PC-9 (cell line): ENCODE measurements at regions not wholly inside any gene's neighbourhood (a gene's known extent, or its start where the extent isn't known, plus 50 kb on each side); places are given as distances from the start of the nearest gene placed in this dataset.

Experiments
- BruUV-seq: library from RNA; stranded (reverse); fragments of 400-500 nt; replicated peaks from 2 replicates; lab custom pipeline; 2021; lab: Mats Ljungman, UMichigan
- CTCF ChIA-PET: fragments of 300-600 bp; sonication (Branson Sonifier 250); formaldehyde crosslinking; loops from one replicate; lab custom pipeline; 2022; ENCODE audit warnings: antibody characterized with exemption; lab: Charles Lee
- POLR2A ChIA-PET: fragments of 300-600 bp; sonication (Branson Sonifier 250); formaldehyde crosslinking; loops from one replicate; lab custom pipeline; 2022; ENCODE audit warnings: antibody characterized with exemption; ENCODE audit not compliant: unreplicated experiment; lab: Charles Lee
- DNase-seq, 2 experiments: peaks; one replicate each; pipeline versions ENCODE4 v3.0.0 to v3.0.0-alpha.2; 2015 to 2022; ENCODE audit warnings: mixed read lengths in 1 of 2
- H2AFZ ChIP-seq: fragments of 200-600 bp; sonication (generic); 2 replicates; pipeline ENCODE4 v1.8.1; 2017; ENCODE audit warnings: antibody characterized with exemption
- H3F3A ChIP-seq: fragments of 200-600 bp; sonication (generic); 2 replicates; pipeline ENCODE4 v1.8.1; 2017; ENCODE audit warnings: antibody characterized with exemption, mild to moderate bottlenecking, low read depth; ENCODE audit not compliant: insufficient read depth
- H3K27ac ChIP-seq: fragments of 200-600 bp; sonication (generic); 2 replicates; pipeline ENCODE4 v1.6.1; 2016; ENCODE audit warnings: mixed run types
- H3K27me3 ChIP-seq: fragments of 200-600 bp; sonication (generic); 2 replicates; pipeline ENCODE4 v1.6.1; 2016; ENCODE audit warnings: low read depth, mixed run types; ENCODE audit not compliant: insufficient read depth
- H3K36me3 ChIP-seq: fragments of 200-600 bp; sonication (generic); 2 replicates; pipeline ENCODE4 v1.6.1; 2016; ENCODE audit warnings: low read depth, mixed run types
- H3K4me1 ChIP-seq: fragments of 200-600 bp; sonication (generic); replicated peaks from 2 replicates; pipeline ENCODE4 v1.6.1; 2016; ENCODE audit warnings: mixed run types; ENCODE audit not compliant: insufficient read depth
- H3K4me2 ChIP-seq: fragments of 200-600 bp; sonication (generic); 2 replicates; pipeline ENCODE4 v1.6.1; 2017; ENCODE audit warnings: mixed run types
- H3K4me3 ChIP-seq: fragments of 200-600 bp; sonication (generic); 2 replicates; pipeline ENCODE4 v1.6.1; 2016; ENCODE audit warnings: mixed run types
- H3K79me2 ChIP-seq: fragments of 200-600 bp; sonication (generic); 2 replicates; pipeline ENCODE4 v1.6.1; 2017; ENCODE audit warnings: low read depth, mixed run types
- H3K9me2 ChIP-seq: fragments of 200-600 bp; sonication (generic); 2 replicates; pipeline ENCODE4 v1.8.1; 2017; ENCODE audit warnings: mild to moderate bottlenecking; ENCODE audit not compliant: insufficient read depth
- H3K9me3 ChIP-seq: fragments of 200-600 bp; sonication (generic); 2 replicates; pipeline ENCODE4 v1.8.1; 2016; ENCODE audit warnings: low read depth; ENCODE audit not compliant: insufficient read depth
- H4K20me1 ChIP-seq: fragments of 200-600 bp; sonication (generic); 2 replicates; pipeline ENCODE4 v1.8.1; 2017; ENCODE audit not compliant: insufficient read depth
- EZH2 ChIP-seq: fragments of 200-600 bp; sonication (generic); IDR thresholded peaks from 2 replicates; pipeline ENCODE4 v1.8.0; 2017; ENCODE audit warnings: antibody characterized with exemption, low read depth
- intact Hi-C: fragments of 100-400 bp; cut with micrococcal nuclease; formaldehyde crosslinking; loops from one replicate; pipeline ENCODE4 v1.10.0; 2022; ENCODE audit not compliant: unreplicated experiment
- TF ChIP-seq, protein P1 (sequence below): fragments of 200-600 bp; sonication (generic); conservative IDR thresholded peaks from 2 replicates; pipeline ENCODE4 v1.6.1; 2017; ENCODE audit warnings: mixed run types, antibody characterized with exemption, mild to moderate bottlenecking, moderate library complexity

DNA sequence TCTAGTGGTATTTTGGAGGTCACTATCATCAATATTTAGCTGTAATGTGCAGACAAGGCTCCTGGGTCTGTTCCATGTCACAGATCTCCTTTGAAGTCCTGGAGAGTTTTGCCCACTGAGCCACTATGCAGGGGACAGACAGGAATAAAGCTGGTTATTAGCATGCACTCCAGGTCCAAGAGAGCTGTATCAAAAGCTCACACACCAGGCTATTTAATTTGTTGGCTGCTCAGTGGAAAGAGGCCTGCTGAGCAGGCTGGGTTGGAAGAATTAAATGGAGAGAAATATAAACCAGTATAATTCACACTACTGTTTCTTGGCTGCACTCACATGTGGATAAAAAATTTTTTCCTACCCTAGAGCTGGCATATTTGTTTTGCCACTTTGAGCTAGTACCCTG is 113.8 kb upstream of the TAF11L2 start:
- ChIA-PET POLR2A (no interaction called here), CTCF (no interaction called here)
- H4K20me1 ChIP-seq: no peaks in the 10 kb centered on the region
- no peaks in the 10 kb centered on the region for H3K79me2 ChIP-seq
- no TSS peak for BruUV-seq
- H2AFZ ChIP-seq: no peak overlapping the region
- H3K27ac ChIP-seq: no peak overlapping the region
- H3F3A ChIP-seq: peaks cover 8% of the 10 kb centered on the region
- intact Hi-C loops: no loop called here
- no peaks in the 10 kb centered on the region; the same call in 1 of the 2 replicates for H3K27me3 ChIP-seq
- H3K9me2 ChIP-seq: no peaks in the 10 kb centered on the region
- H3K4me3 ChIP-seq: no peak overlapping the region
- peaks cover 17% of the 10 kb centered on the region for H3K4me1 ChIP-seq
- H3K36me3 ChIP-seq: no peaks in the 10 kb centered on the region
- no peak for TF ChIP-seq EZH2
- TF ChIP-seq, protein P1, sequence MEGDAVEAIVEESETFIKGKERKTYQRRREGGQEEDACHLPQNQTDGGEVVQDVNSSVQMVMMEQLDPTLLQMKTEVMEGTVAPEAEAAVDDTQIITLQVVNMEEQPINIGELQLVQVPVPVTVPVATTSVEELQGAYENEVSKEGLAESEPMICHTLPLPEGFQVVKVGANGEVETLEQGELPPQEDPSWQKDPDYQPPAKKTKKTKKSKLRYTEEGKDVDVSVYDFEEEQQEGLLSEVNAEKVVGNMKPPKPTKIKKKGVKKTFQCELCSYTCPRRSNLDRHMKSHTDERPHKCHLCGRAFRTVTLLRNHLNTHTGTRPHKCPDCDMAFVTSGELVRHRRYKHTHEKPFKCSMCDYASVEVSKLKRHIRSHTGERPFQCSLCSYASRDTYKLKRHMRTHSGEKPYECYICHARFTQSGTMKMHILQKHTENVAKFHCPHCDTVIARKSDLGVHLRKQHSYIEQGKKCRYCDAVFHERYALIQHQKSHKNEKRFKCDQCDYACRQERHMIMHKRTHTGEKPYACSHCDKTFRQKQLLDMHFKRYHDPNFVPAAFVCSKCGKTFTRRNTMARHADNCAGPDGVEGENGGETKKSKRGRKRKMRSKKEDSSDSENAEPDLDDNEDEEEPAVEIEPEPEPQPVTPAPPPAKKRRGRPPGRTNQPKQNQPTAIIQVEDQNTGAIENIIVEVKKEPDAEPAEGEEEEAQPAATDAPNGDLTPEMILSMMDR: no peak
- no peaks in the 10 kb centered on the region for H3K9me3 ChIP-seq
- DNase-seq: no peak
- H3K4me2 ChIP-seq: no peak overlapping the region

DNA sequence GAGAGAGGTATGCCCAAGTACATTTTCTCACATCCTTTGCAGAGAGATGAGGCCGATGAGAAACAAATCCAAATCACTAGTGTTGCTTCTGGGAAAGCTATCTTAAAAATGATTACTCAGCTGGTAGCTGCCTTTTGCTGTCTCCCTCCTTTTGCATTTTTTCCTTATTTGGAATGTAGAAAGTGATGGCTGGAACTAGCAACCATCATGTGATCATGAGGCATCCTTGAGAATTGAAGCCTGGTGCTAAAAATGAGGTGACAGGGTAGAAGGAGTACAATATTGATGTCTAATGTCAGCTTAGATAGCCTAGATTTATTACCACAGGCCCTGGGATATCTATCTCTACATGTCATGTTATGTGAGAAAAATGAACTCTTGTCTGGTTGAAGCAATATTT is 109.3 kb upstream of the TAF11L2 start:
- Histone ChIP-seq H3K36me3 (no peaks in the 10 kb centered on the region), H3K4me2 (no peak overlapping the region), H4K20me1 (no peaks in the 10 kb centered on the region), H3F3A (no peaks in the 10 kb centered on the region), H3K9me2 (no peaks in the 10 kb centered on the region), H3K4me1 (no peaks in the 10 kb centered on the region), H3K27ac (no peak overlapping the region), H3K79me2 (no peaks in the 10 kb centered on the region), H3K9me3 (no peaks in the 10 kb centered on the region), H3K27me3 (no peaks in the 10 kb centered on the region; the same call in 1 of the 2 replicates), H3K4me3 (no peak overlapping the region), H2AFZ (no peak overlapping the region)
- POLR2A ChIA-PET: interaction anchor here (0.6 to 0.7 kb wide), 2 partner anchors 132 to 517 kb away, joined by 4 to 5 read pairs; no protein-coding TSS in a partner anchor
- CTCF ChIA-PET: no interaction called here
- BruUV-seq: no TSS peak
- no peak for DNase-seq
- intact Hi-C loops: no loop called here
- no peak for TF ChIP-seq EZH2
- TF ChIP-seq, protein P1: no peak

- TF ChIP-seq, protein P1: no peak
- no peak for TF ChIP-seq EZH2
- no peak for DNase-seq
- ChIA-PET CTCF (no interaction called here), POLR2A (no interaction called here)
- Histone ChIP-seq H3K9me2 (no peaks in the 10 kb centered on the region), H3K27ac (no peak overlapping the region), H3K79me2 (no peaks in the 10 kb centered on the region), H3K4me1 (peaks cover 9% of the 10 kb centered on the region; the same call in 1 of the 2 replicates), H4K20me1 (no peaks in the 10 kb centered on the region), H3K36me3 (no peaks in the 10 kb centered on the region), H2AFZ (no peak overlapping the region), H3K9me3 (no peaks in the 10 kb centered on the region; the same call in 1 of the 2 replicates), H3K27me3 (no peaks in the 10 kb centered on the region), H3K4me3 (no peak overlapping the region), H3F3A (no peaks in the 10 kb centered on the region), H3K4me2 (no peak overlapping the region)
- no TSS peak for BruUV-seq
- intact Hi-C loops: no loop called here
These were observed 103.9 kb upstream of the TAF11L2 start for GRCh38 chr5:17394086-17394485.
